Mucosa of stomach (tissue), 1 donor: ENCODE measurements at regions not wholly inside any gene's neighbourhood (a gene's known extent, or its start where the extent isn't known, plus 50 kb on each side); places are given as distances from the start of the nearest gene placed in this dataset.

ENCODE experiments used
- H3K27me3 ChIP-seq: one replicate; pipeline ENCODE4 v1.7.0; 2013; ENCODE audit warnings: mild to moderate bottlenecking, low read length; ENCODE audit not compliant: control insufficient read depth, insufficient read depth
- H3K36me3 ChIP-seq: one replicate; pipeline ENCODE4 v1.7.0; 2013; ENCODE audit warnings: low read length; ENCODE audit not compliant: control insufficient read depth, insufficient read depth
- H3K4me1 ChIP-seq: one replicate; pipeline ENCODE4 v1.7.0; 2013; ENCODE audit warnings: mild to moderate bottlenecking, low read length; ENCODE audit not compliant: control insufficient read depth, insufficient read depth
- H3K4me3 ChIP-seq: one replicate; pipeline ENCODE4 v1.7.0; 2013; ENCODE audit warnings: low read length
- H3K9ac ChIP-seq: one replicate; pipeline ENCODE4 v1.7.0; 2013; ENCODE audit warnings: mild to moderate bottlenecking, low read length, moderate library complexity
- H3K9me3 ChIP-seq: one replicate; pipeline ENCODE4 v1.7.0; 2013; ENCODE audit warnings: mild to moderate bottlenecking, low read length, moderate library complexity; ENCODE audit not compliant: control insufficient read depth
- donor health status: Pancreatic carcinoma.

- H3K9me3 ChIP-seq, result no peaks in the 10 kb centered on the region
These were observed 640.7 kb upstream of the ACVR2A start for GRCh38 chr2:147204102-147204501.

GRCh38 chr2:147198651-147199171, 646.1 kb upstream of the ACVR2A start:
- Histone ChIP-seq H3K4me3 (no peak overlapping the region), H3K27me3 (no peaks in the 10 kb centered on the region), H3K36me3 (no peaks in the 10 kb centered on the region), H3K9me3 (no peaks in the 10 kb centered on the region), H3K4me1 (peaks cover 9% of the 10 kb centered on the region), H3K9ac (no peak overlapping the region)

More at GRCh38 chr2:147204102-147204501, 640.7 kb upstream of the ACVR2A start:
- no peak overlapping the region for H3K9ac ChIP-seq
- peaks cover 9% of the 10 kb centered on the region for H3K4me1 ChIP-seq
- no peaks in the 10 kb centered on the region for H3K27me3 ChIP-seq
- no peaks in the 10 kb centered on the region for H3K36me3 ChIP-seq
- no peak overlapping the region for H3K4me3 ChIP-seq

GRCh38 chr2:147197754-147198483, 646.9 kb upstream of the ACVR2A start:
- Histone ChIP-seq H3K9ac (no peak overlapping the region), H3K27me3 (no peaks in the 10 kb centered on the region), H3K36me3 (no peaks in the 10 kb centered on the region), H3K4me1 (peaks cover 9% of the 10 kb centered on the region), H3K9me3 (no peaks in the 10 kb centered on the region), H3K4me3 (no peak overlapping the region)

GRCh38 chr2:147182260-147182659, 662.6 kb upstream of the ACVR2A start:
- peaks cover 15% of the 10 kb centered on the region for H3K4me1 ChIP-seq
- no peaks in the 10 kb centered on the region for H3K27me3 ChIP-seq
- no peak overlapping the region for H3K4me3 ChIP-seq
- H3K9me3 ChIP-seq, result no peaks in the 10 kb centered on the region
- no peak overlapping the region for H3K9ac ChIP-seq
- H3K36me3 ChIP-seq, result no peaks in the 10 kb centered on the region

GRCh38 chr2:147181351-147182029, 663.3 kb upstream of the ACVR2A start:
- no peak overlapping the region for H3K4me3 ChIP-seq
- H3K27me3 ChIP-seq, result no peaks in the 10 kb centered on the region
- H3K9me3 ChIP-seq, result no peaks in the 10 kb centered on the region
- H3K36me3 ChIP-seq, result no peaks in the 10 kb centered on the region
- H3K9ac ChIP-seq, result no peak overlapping the region
- H3K4me1 ChIP-seq, result peaks cover 15% of the 10 kb centered on the region

- peaks cover 8% of the 10 kb centered on the region for H3K4me1 ChIP-seq
- no peaks in the 10 kb centered on the region for H3K9me3 ChIP-seq
- no peak overlapping the region for H3K4me3 ChIP-seq
- no peaks in the 10 kb centered on the region for H3K36me3 ChIP-seq
- H3K9ac ChIP-seq, result no peak overlapping the region
- H3K27me3 ChIP-seq, result no peaks in the 10 kb centered on the region
These were observed 667.6 kb upstream of the ACVR2A start for GRCh38 chr2:147177071-147177857.

- no peaks in the 10 kb centered on the region for H3K4me1 ChIP-seq
- H3K36me3 ChIP-seq, result no peaks in the 10 kb centered on the region
- no peak overlapping the region for H3K9ac ChIP-seq
- H3K4me3 ChIP-seq, result no peak overlapping the region
- H3K9me3 ChIP-seq, result no peaks in the 10 kb centered on the region
- no peaks in the 10 kb centered on the region for H3K27me3 ChIP-seq
These were observed 670.0 kb upstream of the ACVR2A start for GRCh38 chr2:147174824-147175254.

GRCh38 chr2:147173798-147174197, 671.0 kb upstream of the ACVR2A start:
- Histone ChIP-seq H3K27me3 (no peaks in the 10 kb centered on the region), H3K36me3 (no peaks in the 10 kb centered on the region), H3K9me3 (no peaks in the 10 kb centered on the region), H3K4me1 (no peaks in the 10 kb centered on the region), H3K9ac (no peak overlapping the region), H3K4me3 (no peak overlapping the region)

GRCh38 chr2:147173189-147173581, 671.6 kb upstream of the ACVR2A start:
- Histone ChIP-seq H3K36me3 (no peaks in the 10 kb centered on the region), H3K9me3 (no peaks in the 10 kb centered on the region), H3K4me3 (no peak overlapping the region), H3K27me3 (no peaks in the 10 kb centered on the region), H3K9ac (no peak overlapping the region), H3K4me1 (no peaks in the 10 kb centered on the region)

GRCh38 chr2:147172493-147173188, 672.2 kb upstream of the ACVR2A start:
- H3K9me3 ChIP-seq, result no peaks in the 10 kb centered on the region
- H3K36me3 ChIP-seq, result no peaks in the 10 kb centered on the region
- H3K27me3 ChIP-seq, result no peaks in the 10 kb centered on the region
- no peak overlapping the region for H3K4me3 ChIP-seq
- no peaks in the 10 kb centered on the region for H3K4me1 ChIP-seq
- no peak overlapping the region for H3K9ac ChIP-seq

GRCh38 chr2:147171941-147172340, 672.9 kb upstream of the ACVR2A start:
- no peaks in the 10 kb centered on the region for H3K4me1 ChIP-seq
- no peak overlapping the region for H3K4me3 ChIP-seq
- H3K9ac ChIP-seq, result no peak overlapping the region
- H3K27me3 ChIP-seq, result no peaks in the 10 kb centered on the region
- no peaks in the 10 kb centered on the region for H3K9me3 ChIP-seq
- no peaks in the 10 kb centered on the region for H3K36me3 ChIP-seq
